Hematopoietic multipotent progenitor cell treated with erythropoietin and hydrocortisone succinate and interleukin-3 and kit ligand, for 4 days (in vitro differentiated cells): ENCODE measurements at regions not wholly inside any gene's neighbourhood (a gene's known extent, or its start where the extent isn't known, plus 50 kb on each side); places are given as distances from the start of the nearest gene placed in this dataset.

Source experiments
- DNase-seq: peaks from one replicate; pipeline ENCODE4 v3.0.0-alpha.2; 2015

DNA sequence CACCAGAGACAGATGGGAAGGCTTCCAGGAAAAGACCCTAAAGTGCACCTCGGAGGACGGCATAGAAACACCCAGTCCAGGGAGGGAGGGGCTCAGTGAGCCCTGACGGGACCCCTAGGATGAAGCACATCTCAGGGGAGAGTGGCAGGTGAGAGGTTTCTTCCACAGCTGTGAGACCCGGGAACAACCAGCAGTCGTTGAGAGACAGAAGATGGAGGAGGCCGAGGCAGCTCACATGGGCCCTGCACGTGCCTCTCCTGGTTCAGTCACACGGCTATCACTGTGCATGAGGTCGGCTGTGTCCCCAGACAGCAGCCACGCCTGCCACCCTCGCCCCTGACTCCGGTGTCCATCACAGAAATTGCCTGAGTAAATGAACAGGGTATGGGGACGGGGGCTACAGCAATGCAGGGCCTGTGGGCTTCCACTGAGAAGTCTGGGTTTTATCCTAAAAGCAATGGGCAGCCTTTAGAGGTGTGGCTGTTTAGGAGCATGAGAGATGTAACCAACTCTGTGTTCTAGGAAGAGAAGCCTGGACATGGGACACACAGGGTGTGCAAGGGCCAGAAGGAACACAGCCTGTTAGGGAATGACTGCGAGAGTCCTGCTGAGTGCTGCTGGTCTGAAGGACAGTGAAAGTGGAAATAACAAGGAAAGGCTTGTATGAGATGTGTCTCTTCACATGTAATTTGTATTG is 102.0 kb downstream of the TMEM18 start:
- DNase-seq: no peak

DNA sequence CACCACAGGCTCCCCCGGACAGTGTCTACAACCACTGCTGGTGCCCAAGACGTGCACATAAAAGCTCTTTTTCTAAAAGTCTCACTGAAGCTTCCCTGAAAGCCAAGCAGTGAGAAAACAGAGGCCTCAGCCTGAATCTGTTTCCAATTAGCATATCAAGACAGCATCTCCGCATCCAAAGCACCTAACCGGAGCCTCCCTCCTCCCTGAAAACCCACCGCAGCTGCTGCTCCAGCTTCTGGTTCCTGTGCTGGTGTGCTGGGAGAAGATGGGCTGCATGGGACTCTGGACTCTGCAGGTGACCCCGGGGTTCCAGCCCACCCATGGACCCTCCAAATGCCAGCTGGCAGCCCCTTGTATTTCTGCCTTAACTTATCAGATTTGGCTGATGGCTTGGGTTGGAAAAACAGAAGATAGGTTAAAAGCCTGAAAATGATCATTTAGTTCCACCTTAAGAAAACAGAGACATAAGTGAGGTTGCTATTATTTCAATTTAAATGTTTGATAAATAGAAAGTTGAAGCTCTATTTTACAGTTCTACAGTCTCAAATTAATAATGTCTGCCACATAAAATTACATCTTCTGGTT is 103.3 kb downstream of the TMEM18 start:
- DNase-seq: no peak

DNA sequence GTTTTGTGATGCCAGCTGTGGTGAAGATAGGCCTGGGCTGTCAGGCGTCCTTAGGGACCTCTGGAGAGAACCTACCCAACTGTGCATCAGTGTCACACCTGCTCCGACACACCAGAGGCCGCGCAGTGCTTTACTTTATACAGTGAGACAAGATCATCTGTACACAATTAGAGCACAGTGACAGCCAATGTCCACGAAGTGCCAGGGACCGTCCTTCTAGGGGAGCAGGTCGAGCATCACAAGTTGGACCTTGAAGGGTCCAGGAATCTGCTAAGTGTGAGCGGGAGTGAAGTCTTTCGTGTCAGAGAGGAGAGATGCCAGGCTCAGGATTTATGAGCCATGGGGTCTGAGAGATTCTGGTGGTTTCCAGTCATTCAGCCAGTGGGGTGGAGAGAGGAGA is 104.2 kb downstream of the TMEM18 start:
- no peak for DNase-seq

DNA sequence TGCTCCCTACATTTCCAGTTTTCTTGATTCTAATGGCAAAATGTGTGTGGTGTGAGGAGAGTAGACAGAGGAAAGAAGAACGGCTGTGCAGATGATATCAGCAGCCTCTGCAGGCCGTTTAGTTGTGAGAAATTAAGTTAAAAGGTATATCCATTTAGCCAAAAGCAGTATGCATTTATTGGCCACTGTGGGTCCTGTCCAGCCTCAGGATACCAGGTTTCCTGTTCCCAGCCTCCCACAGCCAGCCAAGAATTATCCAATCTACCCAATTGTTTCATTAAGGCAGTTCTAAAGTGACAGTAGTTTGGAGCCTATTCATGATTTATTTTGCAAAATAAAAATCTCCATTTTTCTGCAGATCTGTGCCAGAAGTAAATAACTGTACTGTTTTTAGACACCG is 107.5 kb downstream of the TMEM18 start:
- DNase-seq: no peak

DNA sequence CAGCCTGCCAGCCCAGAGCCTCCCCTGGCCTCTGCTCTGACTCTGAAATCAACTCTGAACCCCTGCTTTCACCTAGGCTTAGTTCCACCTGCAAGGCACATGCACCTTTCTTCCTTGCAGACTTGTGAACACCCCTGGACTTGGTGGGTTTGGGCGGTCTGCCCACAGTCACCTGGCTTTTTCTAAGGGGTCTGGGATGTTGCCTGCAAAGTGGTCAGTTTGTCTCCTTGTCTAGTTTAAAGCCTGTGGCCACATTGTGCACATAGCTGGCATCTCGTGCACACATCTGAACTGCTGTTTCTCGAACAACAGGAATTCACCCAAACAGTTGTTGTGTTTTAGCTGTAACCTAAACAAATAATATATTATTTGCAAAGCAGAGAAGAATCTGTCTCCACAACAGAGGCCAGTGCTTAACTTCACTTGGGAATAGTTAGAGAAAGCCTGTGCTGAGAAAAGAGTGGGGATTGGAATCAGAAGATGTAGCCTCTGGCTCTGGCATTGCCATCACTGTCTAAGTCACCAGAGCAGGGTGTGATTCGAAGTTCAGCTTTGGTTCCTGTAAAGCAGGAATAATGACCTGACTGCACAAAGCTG is 108.5 kb downstream of the TMEM18 start:
- no peak for DNase-seq

DNA sequence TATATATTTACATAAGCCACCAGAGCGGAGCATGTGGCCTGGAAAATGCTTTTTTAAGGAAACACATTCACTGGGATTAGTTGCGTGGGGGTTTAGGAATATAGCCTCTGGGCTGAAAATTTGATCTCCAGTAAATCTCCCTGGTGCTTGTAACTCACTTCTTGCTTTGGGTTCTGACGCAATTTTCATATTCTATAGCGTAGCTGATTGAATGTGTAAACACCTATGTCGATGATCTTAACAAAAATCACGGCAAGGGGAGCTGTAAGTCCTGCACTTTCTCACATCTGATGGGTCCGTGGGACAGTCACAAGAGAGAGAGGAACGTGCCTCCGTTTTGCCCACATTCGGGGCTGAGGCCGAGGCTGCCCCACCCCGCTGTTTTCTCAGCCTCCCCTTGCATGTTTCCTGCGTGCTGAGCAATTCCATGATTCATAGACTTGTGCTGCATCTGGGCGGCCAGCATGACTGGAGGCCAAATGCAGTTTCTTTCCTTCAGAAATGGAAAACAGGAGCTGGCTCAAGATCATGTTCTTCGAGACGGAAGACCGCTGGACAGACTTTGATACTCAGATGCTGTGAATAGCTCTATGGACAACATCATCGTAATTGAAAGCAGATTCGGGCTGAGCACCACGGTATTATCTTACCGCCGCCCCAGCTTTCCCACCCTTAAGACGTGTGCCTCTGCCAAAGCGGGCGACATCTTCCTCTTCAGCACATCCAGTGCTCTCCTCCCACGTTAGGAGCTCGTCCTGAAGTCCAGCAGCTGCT is 109.2 kb downstream of the TMEM18 start:
- no peak for DNase-seq

DNA sequence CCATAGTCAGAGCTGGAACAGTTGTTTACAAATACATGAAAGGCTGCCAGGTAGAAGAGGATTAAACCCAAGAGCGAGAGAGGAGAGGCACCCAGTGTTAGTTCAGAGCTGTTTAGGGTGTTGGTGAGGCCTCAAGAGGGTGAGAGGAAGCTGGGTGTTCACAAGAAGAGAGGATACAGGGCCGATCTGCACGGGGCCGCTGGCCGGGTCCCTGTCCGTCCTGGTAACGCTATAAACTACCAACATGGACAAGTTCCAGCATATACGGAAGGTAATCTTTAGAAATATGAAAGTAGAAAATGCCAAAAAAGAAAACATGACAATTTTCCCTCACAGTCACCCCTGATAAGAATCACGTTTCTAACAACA is 109.7 kb downstream of the TMEM18 start:
- DNase-seq: no peak

DNA sequence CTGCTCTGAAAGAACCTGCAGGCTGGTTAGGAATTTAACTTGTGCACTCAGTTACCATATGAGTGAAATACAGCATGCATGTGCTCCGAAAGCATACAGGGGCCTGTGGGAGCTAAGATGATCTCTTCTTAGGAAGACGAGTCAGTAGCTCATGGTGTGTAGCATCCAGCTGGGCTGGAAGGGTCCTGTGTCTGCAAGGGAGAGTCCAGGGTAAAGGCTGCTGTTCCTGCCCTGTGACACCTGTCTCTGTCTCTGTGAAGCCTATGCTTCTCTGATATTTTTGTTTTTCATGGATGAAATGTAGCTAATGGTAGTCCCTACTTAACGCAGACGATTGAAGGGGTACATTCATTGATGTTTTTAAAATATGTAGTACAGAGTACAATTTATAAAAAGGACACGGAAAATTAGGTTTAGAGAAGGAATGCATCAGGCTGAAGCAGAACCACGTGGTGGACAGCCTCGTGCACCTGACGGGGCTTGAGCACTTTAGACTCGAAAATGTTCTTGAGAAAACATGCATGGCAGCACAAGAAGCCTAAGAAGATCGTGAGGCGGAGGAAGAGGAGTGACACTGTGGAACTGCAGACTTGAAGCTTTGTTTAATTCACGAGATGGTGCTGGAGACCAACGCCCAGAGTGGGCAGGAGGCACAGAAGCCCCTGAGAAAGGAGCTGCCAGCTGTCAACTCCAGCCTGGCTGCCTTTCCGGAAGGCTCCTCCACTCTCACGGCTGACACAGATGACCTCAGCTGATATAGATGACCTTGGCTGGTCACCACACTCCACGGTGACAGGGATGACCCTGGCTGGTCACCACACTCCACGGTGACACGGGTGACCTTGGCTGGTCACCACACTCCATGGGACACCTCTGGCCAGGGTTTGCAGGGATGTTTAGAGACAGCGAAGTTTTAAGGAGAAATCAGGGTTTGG is 110.6 kb downstream of the TMEM18 start:
- DNase-seq: no peak

DNA sequence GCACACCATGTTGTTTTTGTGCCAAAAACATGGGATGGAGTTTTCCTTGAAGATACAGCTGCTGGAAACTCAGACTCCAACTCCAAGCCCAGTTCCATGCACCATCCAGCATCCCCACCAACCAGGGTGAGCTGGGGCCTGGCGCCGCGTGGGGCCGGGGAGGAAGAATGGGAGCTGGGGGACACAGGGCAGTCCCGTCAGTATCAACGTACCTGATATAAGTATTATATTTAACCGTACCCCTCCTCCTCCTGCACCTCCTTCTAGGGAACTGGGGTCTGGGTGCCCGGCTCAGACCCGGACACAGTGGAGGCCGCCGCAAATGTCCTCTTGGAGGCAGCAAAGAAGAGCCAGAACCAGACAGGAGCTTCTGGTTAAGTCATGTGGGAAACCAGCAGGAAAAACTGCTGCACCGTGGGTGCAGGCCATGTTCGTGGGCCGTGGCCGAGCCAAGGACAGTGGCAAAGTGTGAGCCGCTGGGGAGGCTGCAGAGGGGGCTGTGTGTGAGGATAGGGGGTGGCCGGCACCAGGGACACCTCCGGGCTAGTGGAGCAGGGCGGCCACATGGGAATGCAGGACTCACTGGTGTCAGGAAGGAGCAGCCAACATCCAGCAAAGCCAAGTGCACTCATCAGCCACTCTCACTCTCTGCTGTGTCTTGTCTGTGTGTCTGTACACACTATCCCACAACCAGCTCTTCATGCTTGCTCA is 112.6 kb downstream of the TMEM18 start:
- no peak for DNase-seq

DNA sequence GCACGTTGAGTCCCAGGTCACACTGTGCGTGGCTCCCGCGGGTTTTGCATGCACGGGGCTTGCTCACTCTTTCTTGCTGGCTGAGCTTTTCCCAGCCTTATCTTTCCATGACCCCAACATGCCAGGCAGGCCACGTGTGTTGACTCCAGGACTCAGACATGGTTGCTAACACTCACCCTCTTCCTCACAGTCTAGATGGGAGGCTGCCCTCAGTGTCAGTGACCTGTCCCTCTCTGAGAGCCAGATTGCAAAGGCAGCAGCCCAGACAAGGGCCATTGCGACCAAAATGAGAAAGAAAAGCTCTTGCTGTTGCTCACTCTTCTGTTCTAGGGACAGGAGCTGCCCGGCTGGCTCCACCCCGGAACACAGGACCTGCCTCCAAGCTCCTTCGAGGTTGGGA is 113.7 kb downstream of the TMEM18 start:
- no peak for DNase-seq

DNA sequence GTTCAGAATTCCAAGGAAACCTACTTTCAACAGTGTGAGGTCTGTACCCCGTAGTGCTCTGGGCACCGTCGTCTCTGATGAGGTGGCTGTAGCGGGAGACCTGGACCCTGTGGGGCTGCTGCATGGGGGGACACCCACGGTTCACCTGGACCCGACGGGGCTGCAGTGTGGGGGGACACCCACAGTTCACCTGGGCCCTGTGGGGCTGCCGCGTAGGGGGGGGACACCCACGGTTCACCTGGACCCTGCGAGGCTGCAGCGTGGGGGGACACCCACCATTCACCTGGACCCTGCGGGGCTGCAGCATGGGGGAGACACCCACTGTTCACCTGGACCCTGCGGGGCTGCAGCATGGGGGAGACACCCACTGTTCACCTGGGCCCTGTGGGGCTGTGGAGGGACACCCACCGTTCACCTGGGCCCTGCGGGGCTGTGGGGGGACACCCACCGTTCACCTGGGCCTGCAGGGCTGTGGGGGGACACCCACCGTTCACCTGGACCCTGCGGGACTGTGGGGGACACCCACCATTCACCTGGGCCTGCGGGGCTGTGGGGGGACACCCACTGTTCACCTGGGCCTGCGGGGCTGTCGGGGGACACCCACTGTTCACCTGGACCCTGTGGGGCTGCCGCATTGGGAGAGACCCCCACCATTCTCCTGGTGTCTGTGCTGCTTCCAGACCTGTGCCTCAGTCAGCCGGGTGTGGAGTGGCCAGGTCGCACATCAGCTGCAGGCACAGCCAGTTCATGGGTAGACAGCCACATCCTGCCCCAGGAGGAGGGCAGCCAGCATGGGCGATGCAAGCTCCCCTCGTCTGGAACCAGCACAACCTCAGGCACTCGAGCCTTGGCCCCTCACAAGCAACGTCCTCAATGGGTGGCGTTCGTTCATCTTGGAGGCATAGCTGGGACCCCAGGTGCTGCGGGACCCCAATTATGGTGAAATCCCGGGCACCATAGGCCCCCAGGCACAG is 114.5 kb downstream of the TMEM18 start:
- DNase-seq: no peak

DNA sequence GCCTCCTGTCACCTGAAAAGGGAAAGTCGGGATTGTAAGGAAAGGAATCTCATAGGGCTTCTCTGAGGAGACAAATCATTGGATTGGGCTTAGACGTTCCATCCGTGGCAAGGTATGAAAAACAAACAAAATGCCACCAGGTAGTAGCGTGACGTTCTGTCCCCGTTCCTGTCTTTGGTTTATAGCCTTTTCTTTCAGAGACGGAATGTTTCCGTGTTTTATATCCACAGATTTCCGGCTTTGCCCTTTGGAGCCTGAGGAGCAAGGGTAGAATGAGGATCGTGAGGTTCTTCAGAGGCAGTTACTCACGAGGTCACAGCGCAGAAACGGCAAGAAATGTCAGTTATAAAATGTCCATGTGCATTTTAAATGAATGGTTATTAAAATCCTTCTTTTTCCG is 118.3 kb downstream of the TMEM18 start:
- DNase-seq: no peak

DNA sequence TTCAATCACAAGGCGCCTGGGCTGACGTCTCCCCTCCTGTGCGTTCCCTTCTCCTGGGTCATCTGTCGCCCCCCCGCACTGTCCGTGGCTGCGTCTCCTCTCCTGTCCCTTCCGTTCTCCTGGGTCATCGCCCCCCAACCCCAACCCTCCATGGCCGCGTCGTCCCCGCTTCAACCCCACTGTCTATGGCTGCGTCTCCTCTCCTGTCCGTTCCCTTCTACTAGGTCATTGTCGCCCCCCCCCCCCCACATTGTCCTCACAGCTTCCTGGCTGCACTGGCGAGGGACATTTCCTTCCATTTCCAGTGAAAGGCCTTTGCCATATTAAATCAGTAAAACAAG is 118.9 kb downstream of the TMEM18 start:
- no peak for DNase-seq

DNA sequence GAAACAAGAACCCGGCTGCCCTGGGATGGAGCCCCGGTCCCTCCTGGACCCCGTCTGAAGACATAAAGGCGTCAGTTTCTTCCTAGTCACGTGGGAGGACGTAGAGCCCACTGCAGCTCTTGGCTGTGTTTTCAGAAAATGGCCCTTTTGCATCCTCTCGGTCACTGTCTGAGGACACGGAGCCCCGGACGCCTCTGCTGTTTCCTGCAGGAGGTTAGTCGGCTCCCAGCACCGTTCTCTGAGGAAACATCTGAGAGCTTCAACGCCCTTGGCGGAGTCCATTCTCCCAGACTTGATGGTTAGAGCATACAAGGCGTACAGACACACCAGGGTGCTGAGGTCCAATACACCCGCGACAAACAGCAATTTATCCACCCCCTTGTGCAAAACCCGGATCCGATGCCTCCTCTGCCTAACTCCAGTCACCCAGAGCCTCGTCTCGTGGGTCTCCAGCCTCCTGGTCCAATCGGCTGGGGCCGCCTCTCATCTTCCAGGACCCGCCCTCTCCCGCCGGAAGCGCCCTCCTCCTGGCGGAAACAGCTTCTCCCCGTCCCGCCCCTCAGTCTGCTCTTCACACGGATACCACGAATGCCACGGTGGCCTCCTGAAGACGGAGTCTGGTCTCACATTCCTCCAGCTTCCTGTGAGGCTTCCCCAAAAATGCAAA is 119.4 kb downstream of the TMEM18 start:
- DNase-seq: peak; percentile 11

DNA sequence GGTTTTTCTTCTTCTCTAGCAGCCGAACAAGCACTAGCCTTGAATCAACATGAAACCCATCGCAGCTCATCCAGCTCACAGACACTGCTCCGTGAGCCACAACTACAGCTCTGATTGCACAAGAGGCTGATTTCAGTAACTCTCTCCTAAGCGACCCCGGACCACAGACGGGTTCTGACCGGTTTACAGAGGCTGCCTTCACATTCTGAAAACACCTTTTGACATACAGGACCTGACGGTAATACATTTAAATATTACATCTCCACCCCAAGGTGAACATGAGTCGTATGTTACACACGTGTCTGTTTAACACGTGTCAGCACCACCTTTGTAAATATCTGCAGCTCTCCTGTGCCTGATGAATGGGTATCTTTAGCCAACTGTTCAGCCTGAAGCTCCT is 120.7 kb downstream of the TMEM18 start:
- DNase-seq: no peak

DNA sequence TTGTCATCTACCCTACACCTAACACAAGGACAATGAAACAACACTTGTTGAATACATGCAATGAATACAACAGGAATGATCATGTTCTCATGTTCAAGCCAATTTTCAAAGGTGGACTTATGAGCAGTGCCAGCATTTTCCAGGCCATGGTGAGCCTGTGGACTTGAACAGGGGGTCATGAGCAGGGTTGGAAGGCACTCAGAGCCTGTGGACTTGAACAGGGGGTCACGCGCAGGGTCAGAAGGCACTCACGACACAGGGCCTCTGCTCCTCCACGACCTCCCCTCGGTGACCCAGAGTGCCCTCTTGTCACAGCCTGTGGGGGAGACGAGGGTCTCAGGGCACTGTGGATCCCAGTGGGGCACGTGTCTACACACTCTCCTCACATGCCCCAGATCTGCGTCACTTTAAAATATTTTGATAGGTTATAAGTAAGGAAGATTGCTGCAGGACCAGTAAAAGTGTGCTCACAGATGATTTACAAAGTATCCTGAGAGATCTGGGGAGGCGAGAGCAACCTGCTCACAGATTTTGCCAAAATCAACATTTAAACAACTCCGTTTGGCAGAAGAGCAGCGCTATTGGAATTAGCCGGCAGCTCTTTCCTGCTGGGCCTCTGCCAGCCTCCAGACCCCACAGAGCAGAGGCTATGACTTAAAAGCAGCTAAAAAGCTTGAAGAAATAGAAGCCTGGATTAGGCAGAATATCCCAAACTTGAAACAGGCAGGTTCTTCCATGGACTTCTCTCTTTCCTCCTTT is 121.9 kb downstream of the TMEM18 start:
- DNase-seq: no peak

DNA sequence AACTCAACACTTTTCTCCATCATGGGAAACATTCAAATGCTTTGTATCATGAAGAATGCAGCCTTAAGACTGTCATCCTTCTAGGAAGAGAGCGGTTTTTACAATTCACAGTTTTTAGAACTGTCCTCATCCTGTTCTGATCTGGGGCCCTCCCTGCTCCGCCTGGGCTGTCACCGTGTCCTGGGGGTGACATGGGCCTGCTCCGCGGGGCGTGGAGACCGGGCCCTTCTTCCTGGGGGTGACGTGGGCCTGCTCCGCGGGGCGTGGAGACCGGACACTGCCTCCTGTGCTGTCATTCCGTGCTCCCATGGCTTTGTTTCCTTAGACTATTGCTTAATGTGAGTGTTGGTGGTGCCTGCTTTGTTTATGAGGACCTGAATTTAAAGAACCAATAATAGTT is 122.8 kb downstream of the TMEM18 start:
- DNase-seq: no peak

DNA sequence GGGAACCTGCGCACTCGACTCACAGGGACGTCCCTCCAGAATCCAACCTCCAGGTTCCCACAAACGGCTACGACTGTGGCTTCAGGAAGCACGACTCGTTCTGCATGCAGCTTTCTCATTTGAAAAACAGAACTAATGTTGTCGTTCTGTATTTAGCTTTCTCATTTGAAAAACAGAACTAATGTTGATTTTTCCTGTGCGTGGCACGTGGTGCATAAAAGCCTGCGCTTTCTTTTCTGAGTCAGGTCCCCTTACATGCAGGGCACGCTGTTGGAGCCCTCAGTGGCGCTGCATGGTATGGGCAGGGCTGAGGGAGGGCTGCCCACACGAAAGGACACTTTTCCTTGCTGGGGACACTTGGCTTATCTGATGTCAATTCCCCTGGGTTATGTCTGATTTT is 124.3 kb downstream of the TMEM18 start:
- DNase-seq: peak; percentile 19

DNA sequence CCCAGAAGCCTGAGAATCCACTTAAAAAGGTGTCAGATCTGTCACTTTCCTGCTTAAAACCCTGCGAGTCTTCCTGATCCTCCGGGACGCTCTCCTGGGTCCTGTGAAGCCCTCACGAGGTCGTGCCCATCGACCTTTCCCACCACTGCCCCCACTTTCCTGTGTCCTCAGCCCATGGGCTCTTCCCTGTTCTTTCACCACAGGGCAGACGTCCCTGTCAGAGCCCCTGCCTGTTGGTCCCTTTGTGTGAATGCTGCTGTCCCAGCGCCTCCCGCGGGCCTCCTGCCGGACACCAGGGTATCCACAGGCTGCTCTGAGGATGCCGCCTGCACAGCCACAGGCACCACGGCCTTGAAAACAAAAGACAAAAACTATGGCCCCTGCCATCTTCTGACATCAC is 125.6 kb downstream of the TMEM18 start:
- DNase-seq: no peak
